ENCODE measurements at regions not wholly inside any gene's neighbourhood (a gene's known extent, or its start where the extent isn't known, plus 50 kb on each side); places are given as distances from the start of the nearest gene placed in this dataset.

GRCh38 chr2:2749206-2749598 lies 418.1 kb upstream of the MYT1L start:
- no peak overlapping the region for H3K4me3 ChIP-seq (ENCODE audit: low read depth, low read length)
- no peak for TF ChIP-seq CTCF (IDR thresholded peaks at IDR 0.05; ENCODE audit: insufficient read depth, low read length)
- no peak for DNase-seq (ENCODE audit: low read depth)

DNA sequence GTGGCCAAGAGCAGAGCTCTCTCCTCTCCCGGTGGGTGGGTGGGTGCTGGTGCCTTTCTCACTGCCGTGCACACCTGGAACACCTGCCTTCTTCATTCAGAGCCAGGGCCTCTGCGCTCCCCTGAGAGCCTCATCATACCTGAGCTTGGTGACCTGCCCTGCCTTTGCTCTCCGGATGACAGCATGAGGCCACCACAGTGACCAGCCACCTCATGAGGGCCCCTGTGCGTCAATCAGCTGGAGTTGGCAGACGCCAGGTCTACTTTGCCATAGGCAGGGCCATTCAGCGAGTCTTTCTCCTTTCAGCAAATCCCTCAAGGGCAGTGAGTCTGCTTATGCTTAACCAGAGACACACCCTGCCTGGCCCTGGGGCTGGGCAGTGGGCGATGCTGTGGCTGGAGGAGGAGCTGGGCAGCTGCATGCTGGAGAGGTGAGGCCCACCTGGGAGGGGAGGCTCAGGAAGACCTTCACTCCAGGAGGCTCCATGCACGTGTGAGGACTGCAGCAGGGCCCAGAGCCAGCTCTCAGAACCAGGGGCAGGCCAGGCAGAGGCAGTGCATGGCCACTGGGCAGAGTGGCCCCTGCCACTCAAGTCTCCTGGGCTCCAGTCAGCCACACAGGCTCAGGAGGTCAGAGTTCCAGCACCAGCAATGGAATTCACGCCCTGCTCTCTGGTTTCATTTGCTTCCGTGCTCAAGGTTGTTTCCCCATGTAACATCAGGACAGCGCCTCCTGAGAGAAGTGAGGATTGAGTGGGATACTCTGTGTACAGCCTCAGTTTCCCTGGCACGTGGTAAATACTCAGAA lies 417.5 kb upstream of the MYT1L start:
- DNase-seq (ENCODE audit: low read depth): no peak
- no peak overlapping the region for H3K4me3 ChIP-seq (ENCODE audit: low read depth, low read length)
- TF ChIP-seq CTCF (IDR thresholded peaks at IDR 0.05; ENCODE audit: insufficient read depth, low read length): no peak

GRCh38 chr2:2747797-2748301 lies 416.8 kb upstream of the MYT1L start:
- no peak for DNase-seq (ENCODE audit: low read depth)
- H3K4me3 ChIP-seq (ENCODE audit: low read depth, low read length): no peak overlapping the region

DNA sequence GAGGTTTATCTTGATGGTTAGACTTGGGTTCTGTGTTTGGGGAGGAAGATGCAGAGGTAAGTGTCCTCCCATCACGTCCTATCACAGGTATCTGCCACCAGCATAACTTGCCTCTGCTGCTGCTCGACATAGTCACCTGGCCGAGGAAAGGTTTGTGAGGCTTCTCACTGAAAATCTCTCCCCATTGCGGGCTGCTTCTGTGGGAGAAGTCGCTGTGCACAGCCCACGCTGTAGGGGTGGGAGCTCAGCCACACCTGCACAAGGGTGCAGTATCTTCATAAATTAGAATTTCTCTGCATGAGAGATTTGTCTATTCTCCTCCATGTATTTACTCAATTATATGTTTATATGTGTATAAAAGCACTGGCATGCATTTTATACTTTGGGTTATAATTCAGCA lies 415.7 kb upstream of the MYT1L start:
- DNase-seq (ENCODE audit: low read depth): no peak
- H3K4me3 ChIP-seq (ENCODE audit: low read depth, low read length): no peak overlapping the region
- no peak for TF ChIP-seq CTCF (IDR thresholded peaks at IDR 0.05; ENCODE audit: insufficient read depth, low read length)

More at GRCh38 chr2:2747797-2748301, 416.8 kb upstream of the MYT1L start:
- no peak for TF ChIP-seq CTCF (IDR thresholded peaks at IDR 0.05; ENCODE audit: insufficient read depth, low read length)

GRCh38 chr2:2744958-2745715 lies 414.1 kb upstream of the MYT1L start:
- TF ChIP-seq CTCF (IDR thresholded peaks at IDR 0.05; ENCODE audit: insufficient read depth, low read length): no peak
- DNase-seq (ENCODE audit: low read depth): no peak
- no peak overlapping the region for H3K4me3 ChIP-seq (ENCODE audit: low read depth, low read length)

GRCh38 chr2:2744107-2744506 lies 413.0 kb upstream of the MYT1L start:
- no peak overlapping the region for H3K4me3 ChIP-seq (ENCODE audit: low read depth, low read length)
- no peak for DNase-seq (ENCODE audit: low read depth)
- TF ChIP-seq CTCF (IDR thresholded peaks at IDR 0.05; ENCODE audit: insufficient read depth, low read length): no peak

Data from fibroblast of the aortic adventitia (primary cell).